22Rv1 (cell line): ENCODE measurements at regions not wholly inside any gene's neighbourhood (a gene's known extent, or its start where the extent isn't known, plus 50 kb on each side); places are given as distances from the start of the nearest gene placed in this dataset.

Experiments
- ZFX ChIP-seq: fragments of 450-650 bp; IDR thresholded peaks from 2 replicates; pipeline ENCODE4 v1.6.1; 2017; ENCODE audit warnings: antibody characterized with exemption, borderline replicate concordance
- TF ChIP-seq, protein P1 (sequence below): fragments of 450-650 bp; IDR thresholded peaks from 2 replicates; pipeline ENCODE4 v1.5.1; 2017; ENCODE audit warnings: mild to moderate bottlenecking

DNA sequence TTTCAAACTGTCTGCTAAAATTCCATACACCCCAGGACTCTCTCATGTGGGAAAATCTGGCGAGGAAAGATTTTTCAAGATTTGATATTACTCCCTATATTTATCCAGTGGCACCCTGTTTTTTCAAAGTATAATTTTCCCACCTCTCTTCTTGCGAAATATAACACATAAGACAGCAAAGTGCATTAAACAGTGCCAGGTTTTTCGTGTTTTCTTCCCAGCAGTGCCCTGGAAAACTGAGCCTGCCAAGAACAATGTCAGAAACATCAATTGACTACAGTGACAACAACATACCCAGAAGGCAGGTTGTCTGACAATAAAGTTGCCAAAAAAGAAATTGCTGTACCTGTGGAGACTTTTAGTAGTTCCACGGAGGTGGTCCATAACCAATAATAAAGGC, 545.0 kb upstream of the ZNF608 start:
- TF ChIP-seq, protein P1, sequence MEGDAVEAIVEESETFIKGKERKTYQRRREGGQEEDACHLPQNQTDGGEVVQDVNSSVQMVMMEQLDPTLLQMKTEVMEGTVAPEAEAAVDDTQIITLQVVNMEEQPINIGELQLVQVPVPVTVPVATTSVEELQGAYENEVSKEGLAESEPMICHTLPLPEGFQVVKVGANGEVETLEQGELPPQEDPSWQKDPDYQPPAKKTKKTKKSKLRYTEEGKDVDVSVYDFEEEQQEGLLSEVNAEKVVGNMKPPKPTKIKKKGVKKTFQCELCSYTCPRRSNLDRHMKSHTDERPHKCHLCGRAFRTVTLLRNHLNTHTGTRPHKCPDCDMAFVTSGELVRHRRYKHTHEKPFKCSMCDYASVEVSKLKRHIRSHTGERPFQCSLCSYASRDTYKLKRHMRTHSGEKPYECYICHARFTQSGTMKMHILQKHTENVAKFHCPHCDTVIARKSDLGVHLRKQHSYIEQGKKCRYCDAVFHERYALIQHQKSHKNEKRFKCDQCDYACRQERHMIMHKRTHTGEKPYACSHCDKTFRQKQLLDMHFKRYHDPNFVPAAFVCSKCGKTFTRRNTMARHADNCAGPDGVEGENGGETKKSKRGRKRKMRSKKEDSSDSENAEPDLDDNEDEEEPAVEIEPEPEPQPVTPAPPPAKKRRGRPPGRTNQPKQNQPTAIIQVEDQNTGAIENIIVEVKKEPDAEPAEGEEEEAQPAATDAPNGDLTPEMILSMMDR, result no peak
- no peak for TF ChIP-seq ZFX
